Loucy (cell line): ENCODE measurements at regions not wholly inside any gene's neighbourhood (a gene's known extent, or its start where the extent isn't known, plus 50 kb on each side); places are given as distances from the start of the nearest gene placed in this dataset.

Source experiments
- H2AFZ ChIP-seq: fragments of 200-600 bp; sonication (generic); 2 replicates; pipeline ENCODE4 v1.6.0; 2016; ENCODE audit warnings: antibody characterized with exemption, mild to moderate bottlenecking, low read length, moderate library complexity
- H3F3A ChIP-seq: fragments of 200-600 bp; 2 replicates; pipeline ENCODE4 v1.6.0; 2016; ENCODE audit warnings: antibody characterized with exemption, low read depth, mild to moderate bottlenecking
- H3K27me3 ChIP-seq: fragments of 200-600 bp; sonication (generic); 2 replicates; pipeline ENCODE4 v1.6.1; 2014; ENCODE audit warnings: low read length, mild to moderate bottlenecking; ENCODE audit not compliant: insufficient read depth, poor library complexity, severe bottlenecking
- H3K36me3 ChIP-seq: fragments of 200-600 bp; sonication (generic); 2 replicates; pipeline ENCODE4 v1.6.1; 2016; ENCODE audit warnings: low read length; ENCODE audit not compliant: insufficient read depth
- H3K4me1 ChIP-seq: fragments of 200-600 bp; sonication (generic); 2 replicates; pipeline ENCODE4 v1.5.1; 2014; ENCODE audit warnings: low read length, mild to moderate bottlenecking; ENCODE audit not compliant: insufficient read depth, poor library complexity, severe bottlenecking
- H3K4me2 ChIP-seq: fragments of 200-600 bp; sonication (generic); 2 replicates; pipeline ENCODE4 v1.6.0; 2014; ENCODE audit warnings: antibody characterized with exemption, low read length, low read depth, mild to moderate bottlenecking; ENCODE audit not compliant: poor library complexity, severe bottlenecking
- H3K4me3 ChIP-seq: fragments of 200-600 bp; sonication (generic); 2 replicates; pipeline ENCODE4 v1.5.1; 2014; ENCODE audit warnings: low read length, mild to moderate bottlenecking, mixed read lengths; ENCODE audit not compliant: poor library complexity, severe bottlenecking
- H3K79me2 ChIP-seq: fragments of 200-600 bp; sonication (generic); 2 replicates; pipeline ENCODE4 v1.6.1; 2014; ENCODE audit warnings: low read length; ENCODE audit not compliant: insufficient read depth
- H3K9ac ChIP-seq: fragments of 200-600 bp; sonication (generic); 2 replicates; pipeline ENCODE4 v1.6.0; 2014; ENCODE audit warnings: mild to moderate bottlenecking, low read depth, low read length, moderate library complexity; ENCODE audit not compliant: poor library complexity, severe bottlenecking
- H3K9me2 ChIP-seq: fragments of 200-600 bp; sonication (generic); replicated peaks from 2 replicates; pipeline ENCODE4 v1.6.1; 2016; ENCODE audit warnings: low read depth, low read length, mixed read lengths
- H3K9me3 ChIP-seq: fragments of 200-600 bp; sonication (generic); 2 replicates; pipeline ENCODE4 v1.6.1; 2014; ENCODE audit warnings: mild to moderate bottlenecking, antibody characterized with exemption, low read length, low read depth; ENCODE audit not compliant: insufficient read depth
- H4K20me1 ChIP-seq: fragments of 200-600 bp; sonication (generic); 2 replicates; pipeline ENCODE4 v1.6.0; 2014; ENCODE audit warnings: antibody characterized with exemption, low read length, mild to moderate bottlenecking; ENCODE audit not compliant: insufficient read depth, poor library complexity, severe bottlenecking
- EZH2phosphoT487 ChIP-seq: fragments of 200-600 bp; IDR thresholded peaks from 2 replicates; pipeline ENCODE4 v1.6.1; 2018; ENCODE audit warnings: antibody characterized with exemption, mild to moderate bottlenecking, moderate library complexity, borderline replicate concordance
- TF ChIP-seq, protein P1 (sequence below): fragments of 200-600 bp; sonication (generic); conservative IDR thresholded peaks from 2 replicates; pipeline ENCODE4 v1.5.1; 2014; ENCODE audit warnings: mild to moderate bottlenecking, antibody characterized with exemption, low read length

DNA sequence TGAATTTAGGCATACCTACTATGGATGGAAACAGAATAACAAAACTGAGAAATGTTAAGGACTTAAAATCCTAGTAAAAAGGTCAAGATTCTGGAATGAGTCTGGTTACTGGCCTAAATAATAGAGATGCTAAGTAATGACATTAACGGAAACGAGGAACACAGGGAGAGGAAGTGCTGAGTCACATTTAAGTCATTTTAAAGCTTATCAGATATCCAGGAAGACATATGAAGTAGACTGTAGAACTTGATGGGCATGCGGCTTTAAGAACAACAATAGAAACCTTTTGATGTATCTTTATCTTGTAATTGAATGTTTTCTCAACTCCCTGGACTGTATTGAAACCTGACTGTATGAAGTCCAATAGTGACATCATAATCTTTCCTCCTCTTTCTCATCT, 1251.4 kb upstream of the CDH6 start:
- Histone ChIP-seq H3K4me2 (no peak overlapping the region), H3K4me3 (no peak overlapping the region), H2AFZ (no peak overlapping the region)

DNA sequence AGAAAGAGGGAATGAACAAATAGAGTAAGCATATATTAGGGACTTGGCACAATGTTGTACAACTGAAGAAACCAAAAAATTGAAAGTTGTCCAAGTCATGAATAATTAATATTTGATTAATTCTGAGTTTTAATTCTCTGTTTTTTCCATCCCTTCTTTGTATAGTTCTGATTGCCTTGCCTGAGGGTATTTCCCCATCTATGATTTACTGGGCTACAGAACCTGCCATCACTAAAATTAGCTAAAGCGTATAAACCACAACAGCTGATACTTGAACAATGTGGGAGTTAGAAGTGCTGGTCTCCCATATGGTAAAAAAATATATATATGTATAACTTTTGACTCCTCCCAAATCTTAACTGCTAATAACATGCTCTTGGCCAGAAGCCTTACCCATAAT, 1253.5 kb upstream of the CDH6 start:
- Histone ChIP-seq H3K36me3 (no peaks in the 10 kb centered on the region), H3F3A (no peaks in the 10 kb centered on the region), H3K27me3 (no peaks in the 10 kb centered on the region), H3K79me2 (no peaks in the 10 kb centered on the region), H3K4me1 (no peaks in the 10 kb centered on the region), H3K4me2 (no peak overlapping the region), H3K4me3 (no peak overlapping the region), H4K20me1 (no peaks in the 10 kb centered on the region), H3K9me3 (no peaks in the 10 kb centered on the region), H3K9ac (no peak overlapping the region), H2AFZ (no peak overlapping the region), H3K9me2 (no peaks in the 10 kb centered on the region)
- TF ChIP-seq EZH2phosphoT487: no peak
- TF ChIP-seq, protein P1, sequence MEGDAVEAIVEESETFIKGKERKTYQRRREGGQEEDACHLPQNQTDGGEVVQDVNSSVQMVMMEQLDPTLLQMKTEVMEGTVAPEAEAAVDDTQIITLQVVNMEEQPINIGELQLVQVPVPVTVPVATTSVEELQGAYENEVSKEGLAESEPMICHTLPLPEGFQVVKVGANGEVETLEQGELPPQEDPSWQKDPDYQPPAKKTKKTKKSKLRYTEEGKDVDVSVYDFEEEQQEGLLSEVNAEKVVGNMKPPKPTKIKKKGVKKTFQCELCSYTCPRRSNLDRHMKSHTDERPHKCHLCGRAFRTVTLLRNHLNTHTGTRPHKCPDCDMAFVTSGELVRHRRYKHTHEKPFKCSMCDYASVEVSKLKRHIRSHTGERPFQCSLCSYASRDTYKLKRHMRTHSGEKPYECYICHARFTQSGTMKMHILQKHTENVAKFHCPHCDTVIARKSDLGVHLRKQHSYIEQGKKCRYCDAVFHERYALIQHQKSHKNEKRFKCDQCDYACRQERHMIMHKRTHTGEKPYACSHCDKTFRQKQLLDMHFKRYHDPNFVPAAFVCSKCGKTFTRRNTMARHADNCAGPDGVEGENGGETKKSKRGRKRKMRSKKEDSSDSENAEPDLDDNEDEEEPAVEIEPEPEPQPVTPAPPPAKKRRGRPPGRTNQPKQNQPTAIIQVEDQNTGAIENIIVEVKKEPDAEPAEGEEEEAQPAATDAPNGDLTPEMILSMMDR: no peak

More for the DNA sequence above, 1251.4 kb upstream of the CDH6 start:
- no peaks in the 10 kb centered on the region for H3K79me2 ChIP-seq
- no peaks in the 10 kb centered on the region for H3K4me1 ChIP-seq
- H4K20me1 ChIP-seq: no peaks in the 10 kb centered on the region
- H3K9me2 ChIP-seq: no peaks in the 10 kb centered on the region
- H3K9me3 ChIP-seq: no peaks in the 10 kb centered on the region
- TF ChIP-seq EZH2phosphoT487: no peak
- TF ChIP-seq, protein P1: no peak
- H3F3A ChIP-seq: no peaks in the 10 kb centered on the region
- H3K27me3 ChIP-seq: no peaks in the 10 kb centered on the region
- no peaks in the 10 kb centered on the region for H3K36me3 ChIP-seq
- no peak overlapping the region for H3K9ac ChIP-seq

DNA sequence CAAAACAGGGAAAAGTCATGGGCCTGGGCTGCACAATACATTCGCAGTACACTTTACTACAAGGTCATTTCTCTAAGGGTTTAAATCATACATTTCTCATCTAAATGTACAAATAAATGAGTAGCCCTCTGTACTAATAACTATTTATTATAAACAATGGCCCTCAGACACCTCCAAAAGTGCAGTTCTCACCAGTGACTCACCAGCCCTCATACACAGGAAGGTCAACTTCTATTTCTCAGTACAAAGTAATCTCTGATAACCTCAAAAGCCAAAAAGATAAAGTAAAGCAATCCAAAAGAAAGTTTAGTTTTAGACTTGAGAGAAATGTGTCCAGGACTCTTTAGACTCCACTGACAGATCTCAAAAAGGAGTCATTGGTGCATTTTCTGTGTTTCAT, 1258.1 kb upstream of the CDH6 start:
- Histone ChIP-seq H3K79me2 (no peaks in the 10 kb centered on the region), H3K9ac (no peak overlapping the region), H3F3A (no peaks in the 10 kb centered on the region), H3K4me3 (no peak overlapping the region), H3K9me2 (no peaks in the 10 kb centered on the region; the same call in 1 of the 2 replicates), H3K4me2 (no peak overlapping the region), H3K27me3 (no peaks in the 10 kb centered on the region), H4K20me1 (no peaks in the 10 kb centered on the region), H3K4me1 (no peaks in the 10 kb centered on the region), H3K36me3 (no peaks in the 10 kb centered on the region), H3K9me3 (no peaks in the 10 kb centered on the region), H2AFZ (no peak overlapping the region)
- TF ChIP-seq EZH2phosphoT487: no peak
- TF ChIP-seq, protein P1: no peak
